Thyroid gland (tissue), 4 donors: ENCODE measurements at regions not wholly inside any gene's neighbourhood (a gene's known extent, or its start where the extent isn't known, plus 50 kb on each side); places are given as distances from the start of the nearest gene placed in this dataset.

Source experiments
- DNase-seq, 2 donors: peaks; one replicate each; pipeline ENCODE4 v3.0.0-alpha.2; 2019
- H3K27ac ChIP-seq, 3 donors: fragments of 200-600 bp; sonication (generic); 1 replicate in 2 of 3; 2 replicates in 1 of 3; pipeline ENCODE4 v1.5.1; 2016 to 2019; ENCODE audit warnings: mild to moderate bottlenecking in 1 of 3, moderate library complexity in 1 of 3
- H3K27me3 ChIP-seq: fragments of 200-600 bp; sonication (generic); one replicate; pipeline ENCODE4 v1.5.1; 2019
- H3K36me3 ChIP-seq, 2 donors: fragments of 200-600 bp; sonication (generic); one replicate each; pipeline ENCODE4 v1.5.1; 2016 to 2019
- H3K4me1 ChIP-seq, 2 donors: fragments of 200-600 bp; sonication (generic); one replicate each; pipeline ENCODE4 v1.5.1; 2017 to 2019
- H3K4me3 ChIP-seq, 3 donors: fragments of 200-600 bp; sonication (generic); replicated peaks in 1 of 3; 1 replicate in 2 of 3; 2 replicates in 1 of 3; pipeline ENCODE4 v1.5.1; 2016; ENCODE audit warnings: mild to moderate bottlenecking in 1 of 3
- H3K9me3 ChIP-seq: fragments of 200-600 bp; sonication (generic); one replicate; pipeline ENCODE4 v1.5.1; 2017
- CTCF ChIP-seq, 6 experiments: fragments of 200-600 bp in 3 of 6; fragments of 450-650 bp in 3 of 6; sonication (generic) in 3 of 6; IDR thresholded peaks; one replicate each; pipeline ENCODE4 v1.5.1; 2016 to 2019; ENCODE audit warnings: antibody characterized with exemption in 6 of 6, mild to moderate bottlenecking in 2 of 6, inconsistent platforms in 1 of 6, moderate library complexity in 1 of 6
- POLR2A ChIP-seq, 2 donors: fragments of 450-650 bp; IDR thresholded peaks; one replicate each; pipeline ENCODE4 v1.6.1; 2017; ENCODE audit warnings: antibody characterized with exemption in 2 of 2, mild to moderate bottlenecking in 2 of 2, moderate library complexity in 1 of 2
- WGBS, 2 donors: methylation state at CpG; one replicate each; pipeline ENCODE4 v1.1.5; 2017; 5-methylcytosine and 5-hydroxymethylcytosine counted together
- intact Hi-C: fragments of 100-400 bp; cut with DNase I; formaldehyde crosslinking; loops from one replicate; pipeline ENCODE4 v1.15.1; 2023

DNA sequence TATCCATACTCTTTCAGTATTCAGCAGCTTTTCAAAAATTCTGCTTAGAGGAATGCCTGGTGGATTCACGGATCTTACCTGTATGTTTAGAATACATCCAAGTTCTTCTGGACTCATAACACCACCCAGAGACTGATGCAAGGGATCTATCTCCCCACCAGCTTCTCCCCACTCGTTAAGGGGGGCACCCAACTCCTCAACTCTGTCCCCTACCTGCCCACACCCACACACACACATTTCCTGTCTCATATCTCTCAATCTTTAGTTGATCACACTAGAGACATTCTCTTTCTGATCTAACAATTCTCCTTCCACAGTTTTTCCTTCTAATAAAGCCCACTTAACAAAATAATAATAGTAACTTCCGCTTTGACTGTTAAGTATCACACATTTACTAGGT is 110.1 kb downstream of the DLEU7 start:
- Histone ChIP-seq H3K4me3 (no peak overlapping the region), H3K27me3 (no peaks in the 10 kb centered on the region), H3K4me1 (no peaks in the 10 kb centered on the region), H3K27ac (no peak overlapping the region), H3K36me3 (no peaks in the 10 kb centered on the region), H3K9me3 (no peaks in the 10 kb centered on the region)
- intact Hi-C loops: no loop called here
- WGBS, 2 donors: 87 to 90% methylated on average over 3 of the region's 3 CpGs
- TF ChIP-seq POLR2A (IDR thresholded peaks at IDR 0.05): no peak
- TF ChIP-seq CTCF (IDR thresholded peaks at IDR 0.05): no peak
- no peak for DNase-seq

DNA sequence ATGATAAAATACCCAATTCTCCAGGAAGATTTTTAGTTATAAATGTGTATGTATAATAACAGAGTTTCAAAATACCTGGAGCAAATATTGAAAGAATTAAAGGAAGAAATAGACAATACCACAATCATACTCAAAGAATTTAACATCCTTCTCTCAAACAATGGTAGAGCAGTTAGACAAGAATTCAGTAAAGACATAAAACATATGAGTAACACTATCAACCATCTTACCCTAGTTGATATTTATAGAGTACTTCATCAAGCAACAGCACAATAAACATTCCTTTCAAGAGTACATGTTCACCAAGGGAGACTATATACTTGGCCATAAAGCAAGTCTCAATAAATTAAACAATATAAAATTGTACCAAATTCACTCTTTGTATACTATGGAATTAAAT is 108.4 kb downstream of the DLEU7 start:
- no peak overlapping the region for H3K27ac ChIP-seq
- H3K9me3 ChIP-seq: no peaks in the 10 kb centered on the region
- intact Hi-C loops: no loop called here
- no peaks in the 10 kb centered on the region for H3K4me1 ChIP-seq
- TF ChIP-seq CTCF (IDR thresholded peaks at IDR 0.05) (no peak), POLR2A (IDR thresholded peaks at IDR 0.05) (no peak)
- no peaks in the 10 kb centered on the region for H3K36me3 ChIP-seq
- no peak overlapping the region for H3K4me3 ChIP-seq
- no peak for DNase-seq
- H3K27me3 ChIP-seq: no peaks in the 10 kb centered on the region

DNA sequence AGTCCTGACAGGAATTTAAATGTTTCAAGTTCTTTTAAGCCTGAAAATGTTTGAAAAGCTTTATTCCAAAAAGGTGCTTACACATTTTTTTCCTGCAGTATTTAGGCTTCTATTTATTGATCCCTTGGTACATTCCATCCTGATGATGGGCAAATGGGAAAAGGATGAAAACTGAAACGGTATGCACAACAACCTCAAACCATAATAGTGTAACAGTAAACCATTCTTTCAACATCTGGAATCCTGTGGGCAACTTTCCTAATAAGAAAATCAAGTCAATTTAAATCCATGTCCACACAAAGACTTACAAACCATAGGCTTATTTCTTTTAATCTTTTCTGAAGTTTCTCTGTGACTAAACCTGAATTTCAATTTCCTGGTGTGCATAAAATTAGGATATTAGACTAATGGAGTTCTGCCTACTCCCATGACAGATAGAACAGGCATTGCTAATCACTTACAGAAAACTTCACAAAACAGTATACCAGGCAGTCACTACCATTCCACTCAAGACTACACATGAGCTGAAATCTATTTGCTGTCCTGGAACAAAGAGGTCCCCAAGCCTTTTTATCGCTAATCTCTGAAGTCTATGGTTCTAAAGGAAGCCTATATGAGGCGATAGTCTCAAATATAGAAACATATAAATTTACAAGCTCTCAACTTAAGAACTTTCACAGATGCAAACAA is 103.3 kb downstream of the DLEU7 start:
- TF ChIP-seq CTCF (IDR thresholded peaks at IDR 0.05) (no peak), POLR2A (IDR thresholded peaks at IDR 0.05) (no peak)
- intact Hi-C loops: no loop called here
- Histone ChIP-seq H3K4me1 (no peaks in the 10 kb centered on the region), H3K9me3 (no peaks in the 10 kb centered on the region), H3K36me3 (no peaks in the 10 kb centered on the region), H3K27ac (no peak overlapping the region), H3K4me3 (no peak overlapping the region), H3K27me3 (no peaks in the 10 kb centered on the region)
- no peak for DNase-seq
- 67 to 86% methylated on average over 3 of the region's 3 CpGs for WGBS, 2 donors

- Histone ChIP-seq H3K27ac (no peak overlapping the region), H3K9me3 (no peaks in the 10 kb centered on the region), H3K4me1 (no peaks in the 10 kb centered on the region), H3K27me3 (no peaks in the 10 kb centered on the region), H3K36me3 (no peaks in the 10 kb centered on the region), H3K4me3 (no peak overlapping the region)
- 96% methylated on average over 2 of the region's 2 CpGs for WGBS, 2 donors
- TF ChIP-seq POLR2A (IDR thresholded peaks at IDR 0.05) (no peak), CTCF (IDR thresholded peaks at IDR 0.05) (no peak)
- no peak for DNase-seq
- intact Hi-C loops: no loop called here
Observed at GRCh38 chr13:50742353-50742752, 101.1 kb downstream of the DLEU7 start.

- TF ChIP-seq POLR2A (IDR thresholded peaks at IDR 0.05) (no peak), CTCF (IDR thresholded peaks at IDR 0.05) (no peak)
- H3K36me3 ChIP-seq: no peaks in the 10 kb centered on the region
- intact Hi-C loops: no loop called here
- DNase-seq: no peak
- H3K4me1 ChIP-seq: no peaks in the 10 kb centered on the region
- H3K27ac ChIP-seq: no peak overlapping the region
- H3K9me3 ChIP-seq: no peaks in the 10 kb centered on the region
- no peak overlapping the region for H3K4me3 ChIP-seq
- H3K27me3 ChIP-seq: no peaks in the 10 kb centered on the region
Observed at GRCh38 chr13:50742968-50743367, 100.5 kb downstream of the DLEU7 start.
